Central memory CD8-positive, alpha-beta T cell (primary cell): ENCODE measurements at regions not wholly inside any gene's neighbourhood (a gene's known extent, or its start where the extent isn't known, plus 50 kb on each side); places are given as distances from the start of the nearest gene placed in this dataset.

ENCODE experiments used
- ATAC-seq: fragments of 150-1000 bp; cut with Tn5 transposase; replicated peaks from 2 replicates; pipeline ENCODE4 v1.10.0; 2022; ENCODE audit warnings: mild to moderate bottlenecking, moderate FRiP score, moderate number of reproducible peaks; ENCODE audit not compliant: poor library complexity, severe bottlenecking; ENCODE audit errors: extremely low read depth
- DNase-seq, 2 donors: peaks; one replicate each; pipeline ENCODE4 v3.0.0; 2021; ENCODE audit warnings: low spot score in 2 of 2
- H3K27ac Mint-ChIP-seq: one replicate; pipeline ENCODE4 v1.8.0; 2022; ENCODE audit warnings: low read depth, mild to moderate bottlenecking, moderate library complexity, mixed read lengths
- H3K27me3 Mint-ChIP-seq: one replicate; pipeline ENCODE4 v1.8.0; 2022; ENCODE audit warnings: mixed read lengths
- H3K36me3 Mint-ChIP-seq: one replicate; pipeline ENCODE4 v1.8.0; 2022; ENCODE audit warnings: mild to moderate bottlenecking, moderate library complexity, mixed read lengths; ENCODE audit not compliant: insufficient read depth
- H3K4me1 Mint-ChIP-seq: one replicate; pipeline ENCODE4 v1.8.0; 2022; ENCODE audit warnings: mixed read lengths
- H3K4me3 Mint-ChIP-seq: one replicate; pipeline ENCODE4 v1.8.0; 2022; ENCODE audit warnings: mild to moderate bottlenecking, moderate library complexity, mixed read lengths
- H3K9me3 Mint-ChIP-seq: one replicate; pipeline ENCODE4 v1.8.0; 2022; ENCODE audit warnings: mixed read lengths

DNA sequence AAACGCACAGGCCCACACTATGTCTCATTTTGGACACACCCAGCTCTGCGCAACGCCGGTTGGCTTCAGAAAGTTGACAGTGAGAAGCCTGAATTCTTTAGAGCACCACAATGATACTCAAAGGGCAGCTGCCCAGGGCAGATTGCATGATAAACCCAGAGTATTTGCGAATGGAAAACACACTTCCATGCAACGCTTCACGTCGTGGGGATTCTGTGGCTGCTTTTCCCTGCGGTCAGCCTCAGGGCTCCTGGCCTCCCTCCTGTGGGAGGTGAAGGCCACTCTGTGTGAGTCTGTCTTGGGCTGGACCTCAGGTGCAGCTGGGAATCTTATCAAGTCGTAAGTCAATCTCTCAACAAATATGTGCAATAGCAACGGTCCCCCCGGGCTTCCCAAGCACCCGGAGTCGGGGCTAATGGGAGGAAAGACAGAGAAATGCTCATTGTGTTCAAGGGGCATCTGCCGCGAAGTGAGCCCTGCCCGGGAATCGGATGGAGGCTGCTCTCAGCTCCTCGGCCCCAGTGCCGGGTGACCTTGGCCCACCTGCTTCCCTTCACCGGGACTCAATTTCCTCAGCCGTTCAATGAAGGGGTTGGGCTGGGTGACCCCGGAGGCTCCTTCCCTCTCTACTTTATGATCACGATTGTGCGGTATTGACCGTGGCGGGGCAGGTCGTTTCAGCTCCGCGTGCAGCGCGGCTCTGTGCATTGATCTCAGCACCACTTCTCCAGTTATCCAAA lies 623.6 kb downstream of the BRD1 start:
- H3K27ac Mint-ChIP-seq: no peak overlapping the region
- H3K27me3 Mint-ChIP-seq: peaks cover 36% of the 10 kb centered on the region
- ATAC-seq (no peak), DNase-seq (peak in 1 of 2 donors; percentile 12)
- H3K4me1 Mint-ChIP-seq: no peaks in the 10 kb centered on the region
- no peaks in the 10 kb centered on the region for H3K36me3 Mint-ChIP-seq
- H3K4me3 Mint-ChIP-seq: no peak overlapping the region
- H3K9me3 Mint-ChIP-seq: no peaks in the 10 kb centered on the region

DNA sequence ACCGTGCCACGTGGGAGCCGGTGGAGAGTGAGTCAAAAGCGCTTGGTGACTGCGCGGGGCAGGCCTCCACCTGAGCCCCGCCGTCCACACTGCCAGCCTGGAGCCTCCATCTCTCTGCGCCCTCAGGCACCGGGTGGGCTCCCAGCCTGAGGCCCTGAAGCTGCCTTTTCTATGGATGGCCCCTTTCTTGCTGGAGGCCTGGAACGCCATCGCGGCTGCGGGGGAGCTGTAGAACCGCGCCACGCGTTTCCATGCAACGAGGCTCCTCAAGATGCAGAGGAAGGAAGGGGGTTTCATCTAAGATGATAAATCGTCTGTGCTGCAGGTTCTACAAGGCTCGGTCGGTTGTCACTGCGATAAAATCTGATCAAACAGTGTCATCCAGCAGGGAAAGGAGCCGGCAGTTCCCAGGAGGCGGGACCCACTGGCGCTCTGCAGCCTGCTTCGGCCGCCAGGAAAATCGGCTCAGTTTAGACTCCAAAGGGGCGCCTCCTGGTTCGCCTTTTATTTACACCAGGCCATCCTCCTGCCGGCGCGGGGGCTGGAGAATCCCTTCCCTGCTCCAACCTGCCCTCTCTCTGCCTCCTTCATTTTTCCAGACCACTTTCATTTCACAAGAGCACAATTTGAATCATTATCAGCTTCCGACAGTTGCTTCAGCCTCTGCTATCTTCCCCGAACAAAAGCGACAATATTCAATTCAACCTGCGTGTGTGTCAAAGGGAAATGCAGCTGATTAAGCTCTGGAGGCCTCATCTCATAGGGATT lies 624.4 kb downstream of the BRD1 start:
- Mint-ChIP-seq H3K27ac (no peak overlapping the region), H3K9me3 (no peaks in the 10 kb centered on the region)

DNA sequence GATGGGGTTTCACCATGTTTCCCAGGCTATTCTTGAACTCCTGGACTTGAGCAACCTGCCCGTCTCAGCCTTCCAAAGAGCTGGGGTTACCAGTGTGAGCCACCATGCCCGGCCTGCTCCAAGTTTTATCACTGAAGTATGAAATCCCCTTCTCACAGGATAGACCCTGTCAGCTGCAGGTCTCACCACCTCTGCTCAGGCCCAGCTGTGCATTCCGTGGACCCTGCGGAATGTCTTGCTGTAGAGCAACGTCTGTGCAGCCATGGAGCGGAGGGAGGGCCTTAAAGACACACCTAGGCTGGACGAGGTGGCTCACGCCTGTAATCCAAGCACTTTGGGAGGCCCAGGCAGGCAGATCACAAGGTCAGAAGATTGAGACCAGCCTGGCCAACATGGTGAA lies 625.4 kb downstream of the BRD1 start:
- Mint-ChIP-seq H3K4me3 (no peak overlapping the region), H3K27ac (no peak overlapping the region), H3K27me3 (peaks cover 44% of the 10 kb centered on the region), H3K9me3 (no peaks in the 10 kb centered on the region), H3K4me1 (no peaks in the 10 kb centered on the region), H3K36me3 (no peaks in the 10 kb centered on the region)
- DNase-seq: no peak
- no peak for ATAC-seq

More for the DNA sequence above, 624.4 kb downstream of the BRD1 start:
- H3K27me3 Mint-ChIP-seq: peaks cover 36% of the 10 kb centered on the region
- H3K36me3 Mint-ChIP-seq: no peaks in the 10 kb centered on the region
- H3K4me3 Mint-ChIP-seq: no peak overlapping the region
- DNase-seq: no peak
- H3K4me1 Mint-ChIP-seq: no peaks in the 10 kb centered on the region
- no peak for ATAC-seq

DNA sequence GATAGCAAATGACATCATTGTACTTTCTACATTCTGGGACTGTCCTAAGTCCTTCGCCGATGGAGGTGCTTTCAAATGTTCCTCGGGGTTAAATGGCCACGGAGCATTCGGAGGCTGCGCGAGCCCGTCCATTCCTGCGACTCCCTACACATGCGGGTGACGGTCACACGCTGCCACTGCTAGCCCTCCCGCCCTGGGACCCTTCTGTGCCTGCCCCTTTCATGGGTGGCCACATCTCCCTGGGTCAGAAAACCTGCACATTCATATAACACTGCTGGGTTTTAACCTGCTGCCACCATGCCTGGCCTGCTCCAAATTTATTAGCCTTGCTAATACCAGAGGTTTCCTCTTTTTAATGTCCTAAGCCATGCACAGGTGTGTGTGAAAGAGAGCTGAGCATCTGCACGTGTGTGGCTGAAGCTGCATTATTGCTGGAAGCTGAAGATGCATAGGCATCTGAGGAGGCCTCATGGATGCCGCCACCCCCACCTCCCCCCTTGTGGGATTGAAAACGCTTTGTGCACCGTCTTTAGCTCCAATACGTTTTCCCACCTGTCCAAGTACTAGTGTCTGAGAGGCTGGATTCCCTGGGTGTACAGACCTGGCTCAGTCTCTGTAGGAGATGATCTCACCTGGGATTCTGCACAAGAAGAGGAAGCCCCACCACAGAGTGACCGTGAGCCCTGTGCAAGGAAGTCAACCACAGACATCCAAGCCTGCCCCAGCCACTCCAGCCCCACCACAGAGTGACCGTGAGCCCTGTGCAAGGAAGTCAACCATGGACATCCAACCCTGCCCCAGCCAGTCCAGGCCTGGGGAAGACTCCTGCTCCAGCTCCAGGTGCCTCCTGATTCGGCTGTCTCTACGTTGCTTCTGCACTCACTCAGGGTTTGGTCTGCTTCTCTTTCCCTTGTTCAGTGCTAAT lies 626.4 kb downstream of the BRD1 start:
- no peak for DNase-seq
- no peak for ATAC-seq
- Mint-ChIP-seq H3K27ac (no peak overlapping the region), H3K27me3 (peaks cover 39% of the 10 kb centered on the region), H3K36me3 (no peaks in the 10 kb centered on the region), H3K4me3 (no peak overlapping the region), H3K9me3 (no peaks in the 10 kb centered on the region), H3K4me1 (no peaks in the 10 kb centered on the region)

DNA sequence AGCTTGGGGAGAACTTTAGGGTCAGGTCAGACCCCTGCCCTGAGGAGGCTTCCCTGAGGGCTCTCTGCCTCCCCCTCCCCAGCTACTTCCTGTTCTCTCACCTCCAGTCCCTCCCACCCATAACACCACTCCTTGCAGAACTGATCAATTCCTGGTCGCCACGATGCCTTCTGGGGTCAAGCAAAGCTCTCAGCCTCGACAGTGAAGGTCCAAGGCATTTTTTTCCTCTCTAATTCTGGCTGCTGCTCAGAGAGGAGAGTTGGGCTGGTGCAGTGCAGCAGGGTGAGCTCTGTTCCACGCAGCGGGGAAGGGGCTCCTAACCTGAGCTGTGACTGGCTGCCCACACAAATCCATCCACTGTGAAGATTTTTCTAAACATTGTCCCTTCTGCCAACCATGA lies 628.4 kb downstream of the BRD1 start:
- Mint-ChIP-seq H3K27ac (no peak overlapping the region), H3K9me3 (no peaks in the 10 kb centered on the region), H3K36me3 (no peaks in the 10 kb centered on the region), H3K27me3 (peaks cover 19% of the 10 kb centered on the region), H3K4me1 (no peaks in the 10 kb centered on the region), H3K4me3 (no peak overlapping the region)
- ATAC-seq: no peak
- DNase-seq: no peak

DNA sequence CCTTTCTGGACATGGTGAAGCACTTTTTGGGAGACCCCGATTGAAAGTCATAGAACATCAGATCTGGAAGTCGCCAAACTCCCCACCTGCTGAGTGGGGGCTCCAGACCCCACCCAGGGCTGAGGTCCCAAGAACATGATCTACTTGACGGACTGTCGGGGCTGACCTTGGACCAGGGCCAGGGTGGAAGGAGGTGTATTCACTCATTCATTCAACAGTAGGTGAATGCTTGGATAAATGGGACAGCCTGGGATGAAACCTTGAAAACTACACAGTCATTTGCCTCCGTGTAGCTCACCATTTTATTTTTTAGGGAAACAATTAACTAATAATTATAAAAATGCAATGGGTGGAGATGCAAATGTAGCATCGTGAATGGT lies 629.0 kb downstream of the BRD1 start:
- peaks cover 19% of the 10 kb centered on the region for H3K27me3 Mint-ChIP-seq
- H3K36me3 Mint-ChIP-seq: no peaks in the 10 kb centered on the region
- no peaks in the 10 kb centered on the region for H3K4me1 Mint-ChIP-seq
- no peaks in the 10 kb centered on the region for H3K9me3 Mint-ChIP-seq
- no peak overlapping the region for H3K4me3 Mint-ChIP-seq
- DNase-seq (no peak), ATAC-seq (no peak)
- no peak overlapping the region for H3K27ac Mint-ChIP-seq

DNA sequence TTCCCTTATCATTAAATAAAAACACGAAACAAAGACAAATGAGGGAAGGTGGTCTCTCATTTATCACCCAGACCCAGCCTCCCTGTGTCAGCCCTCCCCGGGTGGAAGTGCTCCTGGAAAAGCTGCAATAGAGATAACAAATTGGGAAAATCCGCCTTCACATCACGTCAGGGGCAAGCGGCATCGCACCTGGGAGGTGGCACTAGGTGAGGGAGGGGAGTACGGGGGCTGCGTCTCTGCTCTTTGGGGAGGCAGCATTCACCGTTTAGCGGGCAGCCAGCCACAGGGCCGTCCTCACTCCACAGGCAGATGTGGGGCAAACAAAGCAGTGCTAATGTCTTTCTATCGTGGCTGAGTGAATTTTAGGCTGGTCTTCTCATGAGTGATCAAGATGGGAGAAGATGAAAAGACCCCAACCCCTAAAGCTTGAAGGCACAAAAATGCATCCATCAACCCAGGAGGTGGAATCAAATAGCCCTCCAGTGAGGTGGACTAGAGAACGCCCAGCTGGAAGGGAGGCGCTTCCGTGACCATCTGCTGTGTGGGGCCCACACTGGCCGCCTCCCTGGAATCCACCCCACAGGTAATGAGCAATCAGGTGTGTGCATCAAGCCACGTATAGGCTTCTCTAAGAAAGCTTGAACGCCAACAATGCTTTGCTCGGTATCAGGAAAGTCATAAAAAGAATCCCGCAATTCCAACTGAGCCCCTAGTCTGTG lies 629.5 kb downstream of the BRD1 start:
- H3K27me3 Mint-ChIP-seq: peaks cover 20% of the 10 kb centered on the region
- ATAC-seq (no peak), DNase-seq (no peak)
- no peaks in the 10 kb centered on the region for H3K36me3 Mint-ChIP-seq
- no peaks in the 10 kb centered on the region for H3K9me3 Mint-ChIP-seq
- H3K27ac Mint-ChIP-seq: no peak overlapping the region
- H3K4me3 Mint-ChIP-seq: no peak overlapping the region
- no peaks in the 10 kb centered on the region for H3K4me1 Mint-ChIP-seq

DNA sequence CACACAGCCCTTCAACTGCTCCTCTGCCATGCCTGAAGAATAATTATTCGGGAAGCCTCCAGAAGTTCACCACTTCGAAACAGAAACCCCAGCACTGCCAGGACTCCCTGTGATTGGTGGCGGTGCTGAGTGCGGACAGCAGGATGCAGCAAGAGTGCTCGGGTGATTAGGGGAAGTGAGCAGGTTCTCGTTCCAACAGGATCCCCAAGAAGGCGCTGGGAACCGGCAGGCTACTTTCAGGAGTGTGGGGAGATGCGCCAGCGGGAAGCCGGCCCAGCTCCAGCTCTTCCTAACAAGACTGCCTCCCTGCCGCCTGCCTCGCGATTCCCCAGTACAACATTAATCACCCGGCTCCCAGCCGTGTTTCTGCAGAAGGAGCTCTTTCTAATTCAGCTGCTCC lies 630.2 kb downstream of the BRD1 start:
- Mint-ChIP-seq H3K4me3 (no peak overlapping the region), H3K36me3 (no peaks in the 10 kb centered on the region), H3K27me3 (peaks cover 26% of the 10 kb centered on the region), H3K9me3 (no peaks in the 10 kb centered on the region), H3K4me1 (no peaks in the 10 kb centered on the region), H3K27ac (no peak overlapping the region)
- DNase-seq (no peak), ATAC-seq (no peak)

DNA sequence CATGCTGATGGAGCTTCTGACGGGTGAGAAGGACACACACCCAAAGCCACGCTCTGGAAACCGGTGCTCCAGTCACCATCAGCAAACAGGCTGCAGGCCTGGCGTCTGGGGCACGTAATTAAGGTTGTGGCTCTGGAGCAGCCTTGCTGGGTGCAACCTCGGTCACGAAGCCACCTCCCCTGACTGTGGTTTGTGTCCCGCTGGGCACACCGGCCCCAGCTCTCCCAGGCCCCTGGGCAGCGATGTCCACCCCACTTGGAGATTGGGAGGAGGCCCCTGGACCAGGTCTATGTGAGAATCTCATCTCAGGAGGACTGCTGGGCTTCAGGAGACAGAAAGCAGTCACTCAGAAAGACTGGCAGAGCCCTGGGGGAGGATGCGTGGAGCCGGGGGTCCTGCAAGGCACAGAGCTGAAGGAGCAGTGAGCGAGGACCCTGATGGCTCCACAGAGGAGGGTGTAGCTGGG lies 631.6 kb downstream of the BRD1 start:
- no peaks in the 10 kb centered on the region for H3K9me3 Mint-ChIP-seq
- no peaks in the 10 kb centered on the region for H3K36me3 Mint-ChIP-seq
- DNase-seq (no peak), ATAC-seq (no peak)
- no peak overlapping the region for H3K27ac Mint-ChIP-seq
- peaks cover 35% of the 10 kb centered on the region for H3K27me3 Mint-ChIP-seq
- H3K4me1 Mint-ChIP-seq: no peaks in the 10 kb centered on the region
- no peak overlapping the region for H3K4me3 Mint-ChIP-seq

DNA sequence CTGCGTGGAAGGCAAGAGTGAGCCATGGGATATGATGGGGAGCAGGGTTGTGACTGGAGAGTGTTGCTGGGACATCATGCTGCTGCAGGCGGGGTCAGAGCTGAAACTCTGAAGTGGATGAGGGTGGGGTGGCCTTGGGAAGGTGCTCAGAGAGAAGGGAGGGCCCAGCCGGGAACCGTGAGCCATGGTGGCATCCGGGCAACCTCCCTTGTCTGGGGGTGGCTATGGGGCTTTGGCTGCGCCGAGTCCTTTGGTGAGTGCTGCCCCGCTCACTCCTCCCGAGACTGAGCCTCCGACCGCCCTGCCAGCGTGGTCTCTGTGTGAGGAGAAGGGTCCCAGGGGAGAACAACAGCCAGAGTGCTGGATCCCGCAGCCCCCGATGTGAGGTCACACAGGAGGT lies 632.0 kb downstream of the BRD1 start:
- no peak overlapping the region for H3K27ac Mint-ChIP-seq

DNA sequence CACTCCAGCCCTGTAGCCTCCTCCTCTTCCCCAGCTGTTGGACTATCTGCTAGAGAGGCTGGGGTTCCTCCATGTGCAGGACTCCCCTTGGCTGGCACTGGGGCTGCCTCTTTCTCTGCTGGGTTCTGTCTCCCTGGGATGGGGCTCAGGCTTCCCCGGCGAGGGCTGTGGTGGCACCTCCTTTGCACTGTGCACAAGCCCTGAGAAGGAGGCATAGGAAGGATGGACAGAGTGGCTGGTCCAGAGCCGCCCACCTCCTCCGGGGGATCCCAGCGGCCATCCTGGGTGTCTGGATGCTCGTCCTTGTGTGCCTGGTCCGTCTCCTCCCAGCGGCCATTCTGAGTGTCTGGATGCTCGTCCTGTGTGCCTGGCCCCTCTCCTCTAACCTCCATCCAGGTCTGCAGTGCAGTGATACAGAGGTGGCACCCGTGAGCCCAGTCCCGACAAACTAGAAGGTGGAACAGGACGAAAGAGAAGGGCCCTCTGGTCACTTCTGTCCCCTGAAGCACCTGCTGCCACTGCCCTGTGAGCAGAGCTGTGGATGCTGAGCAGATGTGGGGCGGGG lies 633.7 kb downstream of the BRD1 start:
- no peaks in the 10 kb centered on the region for H3K9me3 Mint-ChIP-seq
- H3K4me3 Mint-ChIP-seq: no peak overlapping the region
- peaks cover 42% of the 10 kb centered on the region for H3K27me3 Mint-ChIP-seq
- no peaks in the 10 kb centered on the region for H3K36me3 Mint-ChIP-seq
- no peak overlapping the region for H3K27ac Mint-ChIP-seq
- ATAC-seq (no peak), DNase-seq (no peak)
- H3K4me1 Mint-ChIP-seq: no peaks in the 10 kb centered on the region

More for the DNA sequence above, 632.0 kb downstream of the BRD1 start:
- Mint-ChIP-seq H3K4me1 (no peaks in the 10 kb centered on the region), H3K27me3 (peaks cover 39% of the 10 kb centered on the region), H3K4me3 (no peak overlapping the region), H3K36me3 (no peaks in the 10 kb centered on the region), H3K9me3 (no peaks in the 10 kb centered on the region)
- no peak for DNase-seq
- no peak for ATAC-seq

DNA sequence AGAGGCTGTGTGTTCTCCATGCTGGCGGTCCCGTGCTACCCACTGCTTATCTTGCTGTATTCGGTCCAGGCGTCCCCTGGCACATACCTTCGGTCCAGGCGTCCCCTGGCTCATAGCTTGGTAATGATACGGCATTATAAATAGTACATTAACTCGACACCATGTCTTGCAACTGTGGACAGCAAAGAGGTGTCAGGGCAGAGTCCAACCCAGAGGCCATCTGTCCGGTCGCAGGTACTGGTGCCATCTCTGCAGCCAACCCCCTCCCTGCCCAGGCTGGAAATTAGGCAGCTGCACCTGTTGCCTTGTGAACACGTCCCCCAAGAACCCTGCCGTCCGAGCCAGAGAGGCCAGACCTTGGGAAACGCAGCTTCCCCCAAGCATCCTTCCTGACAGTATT lies 634.3 kb downstream of the BRD1 start:
- Mint-ChIP-seq H3K4me1 (no peaks in the 10 kb centered on the region), H3K36me3 (no peaks in the 10 kb centered on the region), H3K9me3 (no peaks in the 10 kb centered on the region), H3K27me3 (peaks cover 47% of the 10 kb centered on the region), H3K4me3 (no peak overlapping the region), H3K27ac (no peak overlapping the region)
- ATAC-seq (no peak), DNase-seq (no peak)
